ENCODE measurements at regions not wholly inside any gene's neighbourhood (a gene's known extent, or its start where the extent isn't known, plus 50 kb on each side); places are given as distances from the start of the nearest gene placed in this dataset.

- TF ChIP-seq CTCF (conservative IDR thresholded peaks at IDR 0.05), result no peak
- no peak for TF ChIP-seq ZFX (IDR thresholded peaks at IDR 0.05)
Measured at GRCh38 chr6:130693944-130694343, 133.3 kb upstream of the SMLR1 start.

All from C4-2B (cell line).